H1 (cell line): ENCODE measurements at regions not wholly inside any gene's neighbourhood (a gene's known extent, or its start where the extent isn't known, plus 50 kb on each side); places are given as distances from the start of the nearest gene placed in this dataset.

Experiments
- CHD2 ChIP-seq: IDR thresholded peaks from 2 replicates; pipeline ENCODE4 v1.6.1; 2012; ENCODE audit warnings: low read length, improper control_type of control experiment
- EZH2 ChIP-seq: fragments of 200-600 bp; sonication (generic); IDR thresholded peaks from 2 replicates; pipeline ENCODE4 v1.7.1; 2012; ENCODE audit warnings: low read depth, mild to moderate bottlenecking, moderate library complexity, low read length, inconsistent platforms; ENCODE audit not compliant: severe bottlenecking
- PHF8 ChIP-seq: fragments of 200-600 bp; sonication (generic); conservative IDR thresholded peaks from 2 replicates; pipeline ENCODE4 v1.7.1; 2012; ENCODE audit warnings: low read depth, mild to moderate bottlenecking, inconsistent platforms, low read length, moderate library complexity
- SP1 ChIP-seq: IDR thresholded peaks from 2 replicates; pipeline ENCODE4 v1.6.1; 2011; ENCODE audit warnings: low read depth, low read length

- TF ChIP-seq PHF8 (no peak), EZH2 (no peak), CHD2 (no peak), SP1 (no peak)
Observed at GRCh38 chr6:41489120-41489851, 56.9 kb upstream of the FOXP4 start (continued).
